ENCODE measurements at regions not wholly inside any gene's neighbourhood (a gene's known extent, or its start where the extent isn't known, plus 50 kb on each side); places are given as distances from the start of the nearest gene placed in this dataset.

- TF ChIP-seq CTCF (conservative IDR thresholded peaks at IDR 0.05 in 1 of 2, IDR thresholded peaks at IDR 0.05 in 1 of 2; ENCODE audit: extremely low read depth in 1 of 2, insufficient read depth in 1 of 2, low read depth in 1 of 2, low read length in 2 of 2): no peak
- no peak for TF ChIP-seq EZH2 (IDR thresholded peaks at IDR 0.05; ENCODE audit: borderline replicate concordance, low read length)
These were observed 725.8 kb upstream of the DPPA4 start for GRCh38 chr3:110063178-110063577.

All from mammary epithelial cell (primary cell).